ENCODE measurements at regions not wholly inside any gene's neighbourhood (a gene's known extent, or its start where the extent isn't known, plus 50 kb on each side); places are given as distances from the start of the nearest gene placed in this dataset.
"Not testable (repeated sequence)": the region's sequence is repeated elsewhere in the genome, so short reads cannot be mapped to it uniquely, and the experiment has no call there.

DNA sequence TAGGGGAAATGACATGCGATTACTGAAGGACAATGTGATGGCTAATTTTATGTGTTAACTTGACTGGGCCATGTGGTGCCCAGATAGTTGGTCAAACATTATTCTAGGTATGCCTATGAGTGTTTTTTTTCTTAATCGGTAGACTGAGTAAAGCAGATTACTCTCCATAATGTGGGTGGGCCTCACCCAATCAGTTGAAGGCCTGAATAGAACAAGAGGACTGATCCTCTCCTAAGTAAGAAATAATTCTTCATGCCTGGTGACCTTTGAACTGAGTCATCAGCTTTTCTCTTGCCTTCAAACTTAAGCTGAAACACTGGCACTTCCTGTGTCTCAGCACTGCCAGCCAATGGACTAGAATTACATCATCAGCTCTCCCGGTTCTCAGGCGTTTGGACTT lies 164.0 kb upstream of the FGF13 start:
- Histone ChIP-seq H3K27me3 (ENCODE audit: control insufficient read depth, insufficient read depth, low read length) (no peaks in the 10 kb centered on the region), H3K9me3 (ENCODE audit: control insufficient read depth, low read depth, low read length) (peaks cover 19% of the 10 kb centered on the region), H3K9ac (ENCODE audit: low read length) (no peak overlapping the region), H3K4me1 (ENCODE audit: control insufficient read depth, low read depth, low read length) (no peaks in the 10 kb centered on the region), H3K27ac (ENCODE audit: low read length) (no peak overlapping the region), H3K4me3 (ENCODE audit: low read length) (no peak overlapping the region), H3K36me3 (ENCODE audit: control insufficient read depth, low read depth, low read length) (no peaks in the 10 kb centered on the region)

- no peak overlapping the region for H3K27ac ChIP-seq (ENCODE audit: low read length)
- no peak overlapping the region for H3K9ac ChIP-seq (ENCODE audit: low read length)
- no peaks in the 10 kb centered on the region for H3K36me3 ChIP-seq (ENCODE audit: control insufficient read depth, low read depth, low read length)
- H3K27me3 ChIP-seq (ENCODE audit: control insufficient read depth, insufficient read depth, low read length): no peaks in the 10 kb centered on the region
- H3K4me1 ChIP-seq (ENCODE audit: control insufficient read depth, low read depth, low read length): no peaks in the 10 kb centered on the region
- peaks cover 23% of the 10 kb centered on the region for H3K9me3 ChIP-seq (ENCODE audit: control insufficient read depth, low read depth, low read length)
- no peak overlapping the region for H3K4me3 ChIP-seq (ENCODE audit: low read length)
Observed at GRCh38 chrX:138874271-138874935, 162.9 kb upstream of the FGF13 start.

DNA sequence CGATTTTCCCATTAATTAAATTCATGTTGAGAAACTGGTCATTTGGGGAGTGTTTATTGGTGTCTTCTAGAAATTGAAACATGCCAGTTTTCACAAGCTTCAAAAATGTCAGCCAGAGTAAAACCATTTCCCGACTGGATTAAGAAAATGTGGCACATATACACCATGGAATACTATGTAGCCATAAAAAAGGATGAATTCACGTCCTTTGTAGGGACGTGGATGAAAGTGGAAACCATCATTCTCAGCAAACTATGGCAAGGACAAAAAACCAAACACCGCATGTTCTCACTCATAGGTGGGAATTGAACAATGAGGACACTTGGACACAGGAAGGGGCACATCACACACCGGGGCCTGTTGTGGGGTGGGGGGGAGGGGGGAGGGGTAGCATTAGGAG lies 162.1 kb upstream of the FGF13 start:
- H3K4me1 ChIP-seq (ENCODE audit: control insufficient read depth, low read depth, low read length); H3K9ac ChIP-seq (ENCODE audit: low read length); H3K27me3 ChIP-seq (ENCODE audit: control insufficient read depth, insufficient read depth, low read length); H3K4me3 ChIP-seq (ENCODE audit: low read length); H3K36me3 ChIP-seq (ENCODE audit: control insufficient read depth, low read depth, low read length); H3K27ac ChIP-seq (ENCODE audit: low read length): not testable (repeated sequence)
- peaks cover 27% of the 10 kb centered on the region for H3K9me3 ChIP-seq (ENCODE audit: control insufficient read depth, low read depth, low read length)

- H3K27ac ChIP-seq (ENCODE audit: low read length): no peak overlapping the region
- H3K27me3 ChIP-seq (ENCODE audit: control insufficient read depth, insufficient read depth, low read length): no peaks in the 10 kb centered on the region
- H3K4me1 ChIP-seq (ENCODE audit: control insufficient read depth, low read depth, low read length): no peaks in the 10 kb centered on the region
- no peak overlapping the region for H3K9ac ChIP-seq (ENCODE audit: low read length)
- peaks cover 25% of the 10 kb centered on the region for H3K9me3 ChIP-seq (ENCODE audit: control insufficient read depth, low read depth, low read length)
- H3K4me3 ChIP-seq (ENCODE audit: low read length): no peak overlapping the region
- H3K36me3 ChIP-seq (ENCODE audit: control insufficient read depth, low read depth, low read length): no peaks in the 10 kb centered on the region
Observed at GRCh38 chrX:138872537-138872936, 161.0 kb upstream of the FGF13 start.

DNA sequence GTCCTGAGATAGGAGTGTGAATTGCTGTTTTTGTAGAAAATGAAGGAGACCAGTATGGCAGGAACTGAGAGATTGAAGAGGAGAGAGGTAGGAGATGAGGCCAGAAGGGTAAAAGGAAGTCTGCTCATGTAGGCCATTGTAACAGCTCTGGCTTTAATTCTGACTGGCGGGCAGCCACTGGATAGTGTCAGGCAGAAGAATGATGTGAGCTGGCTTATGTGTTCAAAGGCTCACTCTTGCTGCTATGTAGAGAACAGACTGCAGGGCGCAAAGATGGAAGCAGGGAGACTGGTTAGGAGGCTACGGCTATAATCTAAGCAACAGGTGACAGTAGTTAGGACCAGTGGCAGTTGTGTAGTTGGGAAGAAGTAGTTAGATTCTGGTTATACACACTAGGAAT lies 160.2 kb upstream of the FGF13 start:
- Histone ChIP-seq H3K27ac (ENCODE audit: low read length) (no peak overlapping the region), H3K4me3 (ENCODE audit: low read length) (no peak overlapping the region), H3K27me3 (ENCODE audit: control insufficient read depth, insufficient read depth, low read length) (no peaks in the 10 kb centered on the region), H3K9me3 (ENCODE audit: control insufficient read depth, low read depth, low read length) (peaks cover 25% of the 10 kb centered on the region), H3K9ac (ENCODE audit: low read length) (no peak overlapping the region), H3K36me3 (ENCODE audit: control insufficient read depth, low read depth, low read length) (no peaks in the 10 kb centered on the region), H3K4me1 (ENCODE audit: control insufficient read depth, low read depth, low read length) (no peaks in the 10 kb centered on the region)

GRCh38 chrX:138866643-138867042 lies 155.1 kb upstream of the FGF13 start:
- H3K4me3 ChIP-seq (ENCODE audit: low read length): no peak overlapping the region
- no peak overlapping the region for H3K27ac ChIP-seq (ENCODE audit: low read length)
- no peaks in the 10 kb centered on the region for H3K27me3 ChIP-seq (ENCODE audit: control insufficient read depth, insufficient read depth, low read length)
- H3K9me3 ChIP-seq (ENCODE audit: control insufficient read depth, low read depth, low read length): peaks cover 17% of the 10 kb centered on the region
- no peak overlapping the region for H3K9ac ChIP-seq (ENCODE audit: low read length)
- no peaks in the 10 kb centered on the region for H3K36me3 ChIP-seq (ENCODE audit: control insufficient read depth, low read depth, low read length)
- no peaks in the 10 kb centered on the region for H3K4me1 ChIP-seq (ENCODE audit: control insufficient read depth, low read depth, low read length)

GRCh38 chrX:138865093-138865649 lies 153.7 kb upstream of the FGF13 start:
- H3K4me3 ChIP-seq (ENCODE audit: low read length): no peak overlapping the region

DNA sequence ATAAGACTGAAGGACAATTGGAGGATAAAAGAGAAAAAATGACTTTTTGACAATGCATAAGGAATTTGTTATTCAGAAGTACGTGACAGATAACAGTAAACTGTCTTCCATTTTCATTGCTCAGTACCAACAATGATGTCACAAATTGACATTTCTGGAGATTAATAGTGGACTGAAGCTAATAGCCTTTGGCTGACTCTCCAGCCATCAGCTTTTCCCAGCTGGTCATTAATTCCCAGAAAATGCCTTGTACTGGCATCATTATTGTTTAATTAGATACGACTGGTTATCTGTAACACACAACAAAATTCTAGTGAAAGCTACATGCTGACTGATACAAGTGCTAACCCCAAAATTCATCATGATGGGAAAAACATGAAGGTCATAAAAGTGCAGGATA lies 147.9 kb upstream of the FGF13 start:
- H3K4me3 ChIP-seq (ENCODE audit: low read length): no peak overlapping the region
- no peaks in the 10 kb centered on the region for H3K27me3 ChIP-seq (ENCODE audit: control insufficient read depth, insufficient read depth, low read length)

More at GRCh38 chrX:138865093-138865649, 153.7 kb upstream of the FGF13 start:
- Histone ChIP-seq H3K27me3 (ENCODE audit: control insufficient read depth, insufficient read depth, low read length) (no peaks in the 10 kb centered on the region), H3K4me1 (ENCODE audit: control insufficient read depth, low read depth, low read length) (no peaks in the 10 kb centered on the region), H3K36me3 (ENCODE audit: control insufficient read depth, low read depth, low read length) (no peaks in the 10 kb centered on the region), H3K27ac (ENCODE audit: low read length) (no peak overlapping the region), H3K9ac (ENCODE audit: low read length) (no peak overlapping the region), H3K9me3 (ENCODE audit: control insufficient read depth, low read depth, low read length) (peaks cover 11% of the 10 kb centered on the region)

GRCh38 chrX:138858951-138859350 lies 147.4 kb upstream of the FGF13 start:
- peaks cover 18% of the 10 kb centered on the region for H3K9me3 ChIP-seq (ENCODE audit: control insufficient read depth, low read depth, low read length)
- no peak overlapping the region for H3K9ac ChIP-seq (ENCODE audit: low read length)
- H3K4me1 ChIP-seq (ENCODE audit: control insufficient read depth, low read depth, low read length): no peaks in the 10 kb centered on the region
- no peaks in the 10 kb centered on the region for H3K36me3 ChIP-seq (ENCODE audit: control insufficient read depth, low read depth, low read length)
- H3K27ac ChIP-seq (ENCODE audit: low read length): no peak overlapping the region
- H3K4me3 ChIP-seq (ENCODE audit: low read length): no peak overlapping the region
- H3K27me3 ChIP-seq (ENCODE audit: control insufficient read depth, insufficient read depth, low read length): no peaks in the 10 kb centered on the region

More for the DNA sequence above, 147.9 kb upstream of the FGF13 start:
- H3K4me1 ChIP-seq (ENCODE audit: control insufficient read depth, low read depth, low read length): no peaks in the 10 kb centered on the region
- H3K27ac ChIP-seq (ENCODE audit: low read length): no peak overlapping the region
- H3K36me3 ChIP-seq (ENCODE audit: control insufficient read depth, low read depth, low read length): no peaks in the 10 kb centered on the region
- no peak overlapping the region for H3K9ac ChIP-seq (ENCODE audit: low read length)
- H3K9me3 ChIP-seq (ENCODE audit: control insufficient read depth, low read depth, low read length): peaks cover 19% of the 10 kb centered on the region

DNA sequence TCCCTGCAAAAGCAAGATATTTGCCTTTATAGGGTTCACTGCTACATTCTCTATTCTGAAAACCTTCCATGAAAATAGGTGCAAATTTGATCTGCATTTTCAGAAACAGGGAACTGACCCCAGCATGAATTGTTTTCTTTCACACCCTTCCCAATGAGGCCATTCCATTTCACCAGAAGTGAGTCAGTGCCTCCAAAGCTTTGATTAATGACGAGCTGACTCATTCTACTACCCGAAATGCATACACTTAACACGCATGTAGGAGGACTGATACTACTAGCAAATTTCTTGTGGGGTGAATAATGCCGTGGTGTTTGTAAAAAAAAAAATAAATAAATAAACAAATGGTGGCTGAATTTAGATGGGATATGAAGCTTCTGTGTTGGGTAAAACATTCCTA lies 146.9 kb upstream of the FGF13 start:
- no peak overlapping the region for H3K27ac ChIP-seq (ENCODE audit: low read length)
- no peaks in the 10 kb centered on the region for H3K4me1 ChIP-seq (ENCODE audit: control insufficient read depth, low read depth, low read length)
- H3K4me3 ChIP-seq (ENCODE audit: low read length): no peak overlapping the region
- no peak overlapping the region for H3K9ac ChIP-seq (ENCODE audit: low read length)
- H3K27me3 ChIP-seq (ENCODE audit: control insufficient read depth, insufficient read depth, low read length): no peaks in the 10 kb centered on the region
- H3K9me3 ChIP-seq (ENCODE audit: control insufficient read depth, low read depth, low read length): peaks cover 19% of the 10 kb centered on the region
- H3K36me3 ChIP-seq (ENCODE audit: control insufficient read depth, low read depth, low read length): no peaks in the 10 kb centered on the region

DNA sequence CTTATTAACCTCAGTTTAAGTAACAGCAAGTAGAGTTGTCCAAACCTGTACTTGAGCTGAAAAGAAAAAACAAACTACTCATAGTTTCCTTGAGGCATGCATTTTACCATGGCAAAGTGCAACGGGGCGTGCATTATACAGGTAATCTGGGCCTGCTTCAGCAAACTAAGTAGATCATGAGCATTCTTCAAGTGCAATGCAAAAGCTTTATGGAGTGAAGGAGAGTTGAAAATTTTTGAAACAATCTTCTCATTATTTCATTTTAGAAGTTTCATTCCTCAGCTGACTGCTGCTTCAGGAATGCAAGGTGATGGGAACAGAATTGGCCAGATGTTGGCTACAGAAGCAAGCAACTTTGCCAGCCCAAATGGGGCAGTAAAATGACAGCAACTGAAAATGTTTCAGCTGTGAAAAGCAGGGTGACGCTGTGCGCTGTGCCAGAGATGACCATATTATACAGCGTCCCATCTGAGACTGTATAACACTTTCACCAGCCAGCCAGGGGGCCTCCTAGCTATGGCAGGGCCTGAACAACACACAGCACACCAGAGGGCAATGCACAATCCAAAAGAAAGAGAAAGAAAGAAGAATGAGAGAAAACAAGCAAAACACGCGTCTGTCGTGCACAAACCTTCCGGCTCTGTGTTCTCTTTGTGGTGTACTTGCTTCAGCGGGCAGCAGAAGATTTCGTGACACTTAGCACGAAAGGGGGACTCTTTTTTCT lies 145.5 kb upstream of the FGF13 start:
- Histone ChIP-seq H3K9me3 (ENCODE audit: control insufficient read depth, low read depth, low read length) (peaks cover 19% of the 10 kb centered on the region), H3K27me3 (ENCODE audit: control insufficient read depth, insufficient read depth, low read length) (no peaks in the 10 kb centered on the region), H3K4me1 (ENCODE audit: control insufficient read depth, low read depth, low read length) (no peaks in the 10 kb centered on the region), H3K36me3 (ENCODE audit: control insufficient read depth, low read depth, low read length) (no peaks in the 10 kb centered on the region), H3K9ac (ENCODE audit: low read length) (no peak overlapping the region), H3K4me3 (ENCODE audit: low read length) (no peak overlapping the region), H3K27ac (ENCODE audit: low read length) (no peak overlapping the region)

GRCh38 chrX:138853936-138854335 lies 142.4 kb upstream of the FGF13 start:
- Histone ChIP-seq H3K27me3 (ENCODE audit: control insufficient read depth, insufficient read depth, low read length) (no peaks in the 10 kb centered on the region), H3K9ac (ENCODE audit: low read length) (no peak overlapping the region), H3K4me3 (ENCODE audit: low read length) (no peak overlapping the region), H3K36me3 (ENCODE audit: control insufficient read depth, low read depth, low read length) (no peaks in the 10 kb centered on the region), H3K27ac (ENCODE audit: low read length) (no peak overlapping the region), H3K9me3 (ENCODE audit: control insufficient read depth, low read depth, low read length) (peaks cover 16% of the 10 kb centered on the region), H3K4me1 (ENCODE audit: control insufficient read depth, low read depth, low read length) (no peaks in the 10 kb centered on the region)
